ENCODE measurements at regions not wholly inside any gene's neighbourhood (a gene's known extent, or its start where the extent isn't known, plus 50 kb on each side); places are given as distances from the start of the nearest gene placed in this dataset.

GRCh38 chr17:70653850-70654249 lies 484.5 kb downstream of the KCNJ2 start:
- Histone ChIP-seq H3K9me3 (no peaks in the 10 kb centered on the region), H3K4me3 (no peak overlapping the region), H3K4me1 (no peaks in the 10 kb centered on the region), H3K27me3 (no peaks in the 10 kb centered on the region), H3K36me3 (no peaks in the 10 kb centered on the region), H3K27ac (no peak overlapping the region)
- DNase-seq: no peak
- TF ChIP-seq CTCF (IDR thresholded peaks at IDR 0.05) (no peak), POLR2A (IDR thresholded peaks at IDR 0.05) (no peak)

- Histone ChIP-seq H3K4me3 (no peak overlapping the region), H3K27me3 (no peaks in the 10 kb centered on the region), H3K27ac (no peak overlapping the region), H3K4me1 (no peaks in the 10 kb centered on the region), H3K9me3 (no peaks in the 10 kb centered on the region), H3K36me3 (no peaks in the 10 kb centered on the region)
- DNase-seq: no peak
- TF ChIP-seq POLR2A (IDR thresholded peaks at IDR 0.05) (no peak), CTCF (IDR thresholded peaks at IDR 0.05) (no peak)
Observed at GRCh38 chr17:70654706-70655105, 485.4 kb downstream of the KCNJ2 start.

DNA sequence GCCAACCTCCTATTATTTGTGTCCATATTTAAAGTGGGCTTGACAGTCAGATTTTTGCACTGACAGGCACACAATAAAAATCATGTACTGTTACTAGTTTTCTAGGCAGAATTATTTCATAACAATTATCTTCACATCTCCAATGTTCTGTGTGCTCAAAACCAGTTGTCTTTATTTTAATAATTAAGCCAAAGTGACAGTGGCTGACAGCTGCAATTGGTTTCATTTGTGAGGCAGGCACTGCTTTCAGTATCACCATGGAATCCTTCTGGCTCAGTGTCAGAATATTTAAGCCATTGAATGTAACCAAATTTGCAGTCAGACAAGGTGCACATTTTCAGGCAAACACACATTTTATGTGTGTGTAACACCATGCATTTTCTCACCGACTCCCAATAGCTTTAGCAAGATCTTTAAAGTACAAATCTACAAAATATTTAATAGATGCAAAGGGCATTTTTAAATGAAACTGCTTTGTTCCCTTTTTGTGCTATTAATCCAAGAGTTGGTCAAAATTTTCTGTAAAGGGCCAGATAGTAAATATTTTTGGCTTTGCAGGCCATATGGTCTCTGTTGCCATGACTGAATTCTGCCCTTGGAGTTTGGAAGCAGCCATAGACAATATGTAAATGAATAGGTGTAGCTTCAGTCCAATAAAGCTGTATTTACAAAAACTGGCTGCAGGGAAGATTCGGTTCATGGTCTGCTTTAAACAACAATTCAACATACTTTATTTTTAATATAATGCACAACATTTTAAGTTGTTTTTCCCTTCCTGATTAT lies 486.0 kb downstream of the KCNJ2 start:
- Histone ChIP-seq H3K36me3 (no peaks in the 10 kb centered on the region), H3K4me1 (no peaks in the 10 kb centered on the region), H3K27ac (no peak overlapping the region), H3K27me3 (no peaks in the 10 kb centered on the region), H3K4me3 (no peak overlapping the region), H3K9me3 (no peaks in the 10 kb centered on the region)
- no peak for TF ChIP-seq CTCF (IDR thresholded peaks at IDR 0.05)
- TF ChIP-seq POLR2A (IDR thresholded peaks at IDR 0.05): no peak
- no peak for DNase-seq

DNA sequence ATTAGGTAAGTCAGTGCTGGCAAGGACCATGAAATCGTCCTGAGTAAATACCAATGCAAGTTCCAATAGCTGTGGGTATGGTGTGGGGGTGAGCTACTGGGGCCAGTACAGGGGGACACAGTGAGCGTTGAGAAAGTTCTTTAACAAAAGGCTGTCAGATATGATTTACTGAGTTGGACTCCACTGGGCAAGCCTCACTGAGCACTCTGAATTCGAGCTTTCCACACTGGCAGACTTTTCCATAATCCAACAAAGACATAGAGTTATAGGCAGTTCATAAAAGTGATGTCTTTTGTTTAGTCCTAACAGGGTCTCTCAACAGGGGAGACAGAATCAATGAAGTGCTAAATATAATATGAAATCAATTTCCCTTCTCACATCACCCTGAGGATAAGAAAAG lies 489.0 kb downstream of the KCNJ2 start:
- H3K9me3 ChIP-seq: no peaks in the 10 kb centered on the region
- H3K27me3 ChIP-seq: no peaks in the 10 kb centered on the region
- no peaks in the 10 kb centered on the region for H3K36me3 ChIP-seq
- no peak for DNase-seq
- no peak overlapping the region for H3K4me3 ChIP-seq
- peaks cover 0 to under 1% (median 0%) of the 10 kb centered on the region in 4 donors for H3K4me1 ChIP-seq
- H3K27ac ChIP-seq: no peak overlapping the region
- TF ChIP-seq POLR2A (IDR thresholded peaks at IDR 0.05) (no peak), CTCF (IDR thresholded peaks at IDR 0.05) (no peak)

- Histone ChIP-seq H3K4me1 (peaks cover 0 to 3% (median 0%) of the 10 kb centered on the region in 4 donors), H3K27ac (no peak overlapping the region), H3K27me3 (no peaks in the 10 kb centered on the region), H3K36me3 (no peaks in the 10 kb centered on the region), H3K9me3 (no peaks in the 10 kb centered on the region), H3K4me3 (no peak overlapping the region)
- DNase-seq: no peak
- TF ChIP-seq POLR2A (IDR thresholded peaks at IDR 0.05): no peak
Observed at GRCh38 chr17:70658840-70659239, 489.5 kb downstream of the KCNJ2 start.

DNA sequence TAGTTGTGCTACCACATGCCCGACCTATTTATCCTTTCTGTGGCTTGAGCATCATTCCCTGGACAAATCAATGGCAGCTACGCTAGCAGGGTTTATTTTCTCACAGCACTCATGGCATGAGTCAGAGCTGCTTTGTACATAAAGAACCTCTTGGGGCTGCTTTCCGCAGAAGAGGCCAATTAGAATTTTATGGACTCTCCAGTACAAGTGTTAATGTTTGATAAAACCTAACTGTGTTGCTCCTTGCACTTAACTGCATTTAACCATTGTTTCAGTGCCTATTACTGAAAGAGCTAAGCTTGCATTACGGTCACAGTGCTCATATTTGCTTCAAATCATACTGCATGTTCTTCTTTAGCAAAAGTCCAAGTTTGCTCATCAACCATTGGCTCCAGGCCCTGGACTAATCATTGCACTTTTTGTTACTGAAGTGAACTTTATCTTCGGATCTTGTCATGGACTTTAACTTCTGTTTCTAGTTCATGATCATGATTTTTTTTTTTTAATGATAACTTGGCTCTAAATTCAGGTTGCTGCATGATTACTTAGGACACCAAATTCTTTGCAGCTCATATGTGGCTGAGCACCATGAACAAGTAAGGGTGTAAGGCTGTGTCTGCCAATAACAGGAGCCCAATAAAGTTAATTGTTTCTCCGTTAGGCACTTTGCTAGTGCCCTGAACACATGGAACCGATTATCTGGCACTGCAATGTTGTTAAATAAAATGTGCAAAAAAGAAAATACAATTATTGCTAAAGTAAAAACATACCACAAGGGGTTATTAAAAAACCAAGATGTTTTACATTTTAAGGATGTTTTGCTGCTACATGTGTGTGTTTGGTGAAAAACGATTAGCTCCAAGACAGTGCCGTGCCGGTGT lies 492.2 kb downstream of the KCNJ2 start:
- peak in 1 of 3 donors; percentile 61 for DNase-seq
- peak overlapping the region in 1 of 4 donors; percentile 17 for H3K27ac ChIP-seq
- H3K4me3 ChIP-seq: no peak overlapping the region
- H3K27me3 ChIP-seq: no peaks in the 10 kb centered on the region
- H3K36me3 ChIP-seq: no peaks in the 10 kb centered on the region
- no peak for TF ChIP-seq CTCF (IDR thresholded peaks at IDR 0.05)
- TF ChIP-seq POLR2A (IDR thresholded peaks at IDR 0.05): no peak
- H3K4me1 ChIP-seq: peaks cover 0 to 3% (median 0%) of the 10 kb centered on the region in 4 donors
- no peaks in the 10 kb centered on the region for H3K9me3 ChIP-seq

All from Peyer's patch (tissue), 4 donors.